ENCODE measurements at regions not wholly inside any gene's neighbourhood (a gene's known extent, or its start where the extent isn't known, plus 50 kb on each side); places are given as distances from the start of the nearest gene placed in this dataset.
A peak's percentile ranks its signal among the peaks of the same experiment; 100 is the strongest.

DNA sequence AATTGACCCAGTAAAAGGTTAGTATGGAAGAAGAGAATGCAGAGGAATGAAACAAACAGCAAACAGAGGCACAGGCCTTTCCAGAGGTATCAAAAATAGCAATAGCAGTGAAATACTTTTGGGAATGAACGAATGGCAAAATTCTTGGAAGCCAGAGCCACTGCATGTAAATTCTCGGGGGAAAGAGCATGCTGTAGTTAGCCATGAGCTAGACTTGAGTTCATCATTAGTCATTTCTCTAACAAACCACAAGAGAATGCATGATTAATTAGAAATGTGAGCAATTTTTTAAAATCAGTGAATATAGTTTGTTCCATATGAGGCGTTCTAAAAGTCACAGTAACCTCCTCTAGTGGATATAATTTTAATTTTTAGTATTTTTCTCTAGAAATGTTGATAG is 170.3 kb upstream of the PRR16 start:
- no peak overlapping the region for H3K27ac ChIP-seq (ENCODE audit: insufficient read depth, low read length)
- peak overlapping the region; percentile 56 for H3K4me2 ChIP-seq (ENCODE audit: extremely low read depth, insufficient read depth, low read length)
- H4K20me1 ChIP-seq (ENCODE audit: control insufficient read depth, extremely low read depth, insufficient read depth, low read length) = no peaks in the 10 kb centered on the region
- no peaks in the 10 kb centered on the region for H3K36me3 ChIP-seq (ENCODE audit: control insufficient read depth, insufficient read depth, low read length)
- H3K27me3 ChIP-seq (ENCODE audit: control insufficient read depth, insufficient read depth, low read length) = no peaks in the 10 kb centered on the region
- H3K4me1 ChIP-seq (ENCODE audit: control insufficient read depth, extremely low read depth, insufficient read depth, low read length) = no peaks in the 10 kb centered on the region
- H2AFZ ChIP-seq (ENCODE audit: low read length) = no peak overlapping the region
- H3K79me2 ChIP-seq (ENCODE audit: control insufficient read depth, insufficient read depth, low read length) = no peaks in the 10 kb centered on the region
- TF ChIP-seq, protein P1, sequence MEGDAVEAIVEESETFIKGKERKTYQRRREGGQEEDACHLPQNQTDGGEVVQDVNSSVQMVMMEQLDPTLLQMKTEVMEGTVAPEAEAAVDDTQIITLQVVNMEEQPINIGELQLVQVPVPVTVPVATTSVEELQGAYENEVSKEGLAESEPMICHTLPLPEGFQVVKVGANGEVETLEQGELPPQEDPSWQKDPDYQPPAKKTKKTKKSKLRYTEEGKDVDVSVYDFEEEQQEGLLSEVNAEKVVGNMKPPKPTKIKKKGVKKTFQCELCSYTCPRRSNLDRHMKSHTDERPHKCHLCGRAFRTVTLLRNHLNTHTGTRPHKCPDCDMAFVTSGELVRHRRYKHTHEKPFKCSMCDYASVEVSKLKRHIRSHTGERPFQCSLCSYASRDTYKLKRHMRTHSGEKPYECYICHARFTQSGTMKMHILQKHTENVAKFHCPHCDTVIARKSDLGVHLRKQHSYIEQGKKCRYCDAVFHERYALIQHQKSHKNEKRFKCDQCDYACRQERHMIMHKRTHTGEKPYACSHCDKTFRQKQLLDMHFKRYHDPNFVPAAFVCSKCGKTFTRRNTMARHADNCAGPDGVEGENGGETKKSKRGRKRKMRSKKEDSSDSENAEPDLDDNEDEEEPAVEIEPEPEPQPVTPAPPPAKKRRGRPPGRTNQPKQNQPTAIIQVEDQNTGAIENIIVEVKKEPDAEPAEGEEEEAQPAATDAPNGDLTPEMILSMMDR (conservative IDR thresholded peaks at IDR 0.05 in 1 of 2, IDR thresholded peaks at IDR 0.05 in 1 of 2; ENCODE audit: low read depth in 1 of 2, low read length in 2 of 2) = no peak
- TF ChIP-seq EZH2 (IDR thresholded peaks at IDR 0.05; ENCODE audit: low read length, missing control alignments) = no peak
- peak; percentile 84 to 92 for DNase-seq (ENCODE audit: low read depth in 2 of 2)
- no peaks in the 10 kb centered on the region for H3K9me3 ChIP-seq (ENCODE audit: control insufficient read depth, insufficient read depth, low read depth, low read length)
- no peak overlapping the region for H3K4me3 ChIP-seq (replicated peaks in 1 of 4; ENCODE audit: control extremely low read depth in 1 of 4, insufficient read depth in 1 of 4, low read depth in 3 of 4, low read length in 4 of 4)
- H3K9ac ChIP-seq (ENCODE audit: insufficient read depth, low read length) = no peak overlapping the region

DNA sequence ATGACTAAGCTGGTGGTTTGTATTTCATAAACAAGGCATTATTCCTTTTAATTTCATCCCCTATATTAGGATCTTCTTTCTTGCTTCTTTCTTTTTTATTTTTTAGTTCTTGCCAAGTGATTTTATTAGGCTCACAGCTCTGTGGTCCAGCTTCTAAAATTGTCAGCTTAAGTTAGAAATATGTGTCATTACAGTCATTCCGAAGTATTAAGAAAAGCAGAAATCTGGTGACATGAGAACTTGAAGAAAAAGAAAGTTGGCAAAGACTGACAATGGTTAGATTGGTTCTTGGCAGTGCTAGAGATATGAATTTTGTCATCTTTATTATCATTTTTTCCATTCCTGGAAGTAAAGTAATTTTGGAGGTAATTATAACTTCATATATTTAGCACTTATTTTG is 166.5 kb upstream of the PRR16 start:
- Histone ChIP-seq H3K4me2 (ENCODE audit: extremely low read depth, insufficient read depth, low read length) (peak overlapping the region; percentile 8), H3K9ac (ENCODE audit: insufficient read depth, low read length) (no peak overlapping the region), H3K9me3 (ENCODE audit: control insufficient read depth, insufficient read depth, low read depth, low read length) (no peaks in the 10 kb centered on the region), H3K4me1 (ENCODE audit: control insufficient read depth, extremely low read depth, insufficient read depth, low read length) (no peaks in the 10 kb centered on the region), H4K20me1 (ENCODE audit: control insufficient read depth, extremely low read depth, insufficient read depth, low read length) (no peaks in the 10 kb centered on the region), H3K4me3 (replicated peaks in 1 of 4; ENCODE audit: control extremely low read depth in 1 of 4, insufficient read depth in 1 of 4, low read depth in 3 of 4, low read length in 4 of 4) (no peak overlapping the region), H3K27me3 (ENCODE audit: control insufficient read depth, insufficient read depth, low read length) (no peaks in the 10 kb centered on the region), H3K27ac (ENCODE audit: insufficient read depth, low read length) (no peak overlapping the region), H3K36me3 (ENCODE audit: control insufficient read depth, insufficient read depth, low read length) (no peaks in the 10 kb centered on the region), H2AFZ (ENCODE audit: low read length) (no peak overlapping the region), H3K79me2 (ENCODE audit: control insufficient read depth, insufficient read depth, low read length) (no peaks in the 10 kb centered on the region)
- no peak for TF ChIP-seq EZH2 (IDR thresholded peaks at IDR 0.05; ENCODE audit: low read length, missing control alignments)
- TF ChIP-seq, protein P1 (conservative IDR thresholded peaks at IDR 0.05 in 1 of 2, IDR thresholded peaks at IDR 0.05 in 1 of 2; ENCODE audit: low read depth in 1 of 2, low read length in 2 of 2) = no peak
- DNase-seq (ENCODE audit: low read depth in 2 of 2) = peak; percentile 38 to 44

DNA sequence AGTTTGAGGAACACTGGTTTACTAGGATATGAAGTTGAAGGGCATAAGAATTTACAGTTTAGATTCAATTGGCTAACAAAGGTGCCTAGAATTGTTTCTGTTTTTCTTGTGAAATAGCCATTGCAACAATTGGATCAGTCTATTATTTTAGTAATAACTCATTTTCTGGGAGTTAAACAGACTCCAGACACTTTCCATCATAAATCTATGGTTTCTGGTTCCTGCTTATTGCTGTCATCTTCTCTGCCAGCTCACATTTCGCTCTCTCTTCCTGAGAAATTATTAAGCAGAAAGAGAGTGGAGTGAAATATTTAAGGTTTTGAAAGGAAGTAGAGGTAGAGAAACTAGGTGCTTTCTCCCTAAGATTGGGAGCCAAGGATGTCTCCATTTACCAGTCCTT is 165.1 kb upstream of the PRR16 start:
- no peak for TF ChIP-seq EZH2 (IDR thresholded peaks at IDR 0.05; ENCODE audit: low read length, missing control alignments)
- TF ChIP-seq, protein P1 (conservative IDR thresholded peaks at IDR 0.05 in 1 of 2, IDR thresholded peaks at IDR 0.05 in 1 of 2; ENCODE audit: low read depth in 1 of 2, low read length in 2 of 2) = no peak
- Histone ChIP-seq H3K9me3 (ENCODE audit: control insufficient read depth, insufficient read depth, low read depth, low read length) (no peaks in the 10 kb centered on the region), H3K4me3 (replicated peaks in 1 of 4; ENCODE audit: control extremely low read depth in 1 of 4, insufficient read depth in 1 of 4, low read depth in 3 of 4, low read length in 4 of 4) (no peak overlapping the region), H3K4me2 (ENCODE audit: extremely low read depth, insufficient read depth, low read length) (no peak overlapping the region), H3K36me3 (ENCODE audit: control insufficient read depth, insufficient read depth, low read length) (no peaks in the 10 kb centered on the region), H3K27me3 (ENCODE audit: control insufficient read depth, insufficient read depth, low read length) (no peaks in the 10 kb centered on the region), H3K27ac (ENCODE audit: insufficient read depth, low read length) (no peak overlapping the region), H3K79me2 (ENCODE audit: control insufficient read depth, insufficient read depth, low read length) (no peaks in the 10 kb centered on the region), H2AFZ (ENCODE audit: low read length) (no peak overlapping the region), H3K4me1 (ENCODE audit: control insufficient read depth, extremely low read depth, insufficient read depth, low read length) (no peaks in the 10 kb centered on the region), H3K9ac (ENCODE audit: insufficient read depth, low read length) (no peak overlapping the region), H4K20me1 (ENCODE audit: control insufficient read depth, extremely low read depth, insufficient read depth, low read length) (no peaks in the 10 kb centered on the region)
- DNase-seq (ENCODE audit: low read depth in 2 of 2) = peak in 1 of 2 donors; percentile 31
